ENCODE measurements at regions not wholly inside any gene's neighbourhood (a gene's known extent, or its start where the extent isn't known, plus 50 kb on each side); places are given as distances from the start of the nearest gene placed in this dataset.

DNA sequence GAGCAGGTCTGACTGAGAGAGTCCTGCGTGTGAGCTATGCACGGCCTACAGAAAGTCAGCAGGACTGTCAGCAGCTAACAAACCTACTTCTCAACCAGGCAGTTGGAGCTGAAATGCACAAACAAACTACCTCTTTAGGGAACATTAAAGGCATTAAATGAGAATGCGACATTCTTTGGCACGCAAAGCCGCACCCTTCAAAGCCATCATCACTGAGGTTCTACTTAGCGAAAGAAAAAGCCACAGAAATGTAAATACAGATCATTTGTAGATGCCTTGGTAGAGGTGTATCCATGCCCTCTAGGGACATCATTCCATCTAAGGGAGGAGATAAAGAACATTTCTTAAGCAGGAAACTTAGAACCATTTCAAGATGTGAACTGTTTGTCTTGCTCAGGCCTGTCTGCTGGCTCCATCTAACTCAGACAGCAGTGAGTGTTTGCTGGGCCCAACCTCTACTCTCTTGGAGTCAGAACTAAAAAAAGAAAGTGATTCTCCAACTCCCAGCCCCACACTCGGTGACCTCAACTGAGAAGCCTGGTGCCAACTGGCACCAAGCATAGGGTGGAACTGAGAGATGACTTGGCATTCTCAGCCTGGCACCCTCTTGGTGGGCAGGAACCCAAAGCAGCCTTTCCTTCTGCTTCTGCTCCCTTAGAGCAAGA is 63.5 kb upstream of the MBIP start:
- Histone ChIP-seq H3K4me1 (no peaks in the 10 kb centered on the region), H3K4me3 (no peak overlapping the region), H3K27me3 (no peaks in the 10 kb centered on the region), H3K36me3 (no peaks in the 10 kb centered on the region), H3K27ac (no peak overlapping the region), H3K9me3 (no peaks in the 10 kb centered on the region)
- ATAC-seq (peak in 2 of 4 donors; percentile 33 to 61), DNase-seq (peak in 1 of 3 donors; percentile 47)
- intact Hi-C loops (cut with DNase I) = no loop called here
- no peak for TF ChIP-seq POLR2A (IDR thresholded peaks at IDR 0.05)
- TF ChIP-seq, protein P1, sequence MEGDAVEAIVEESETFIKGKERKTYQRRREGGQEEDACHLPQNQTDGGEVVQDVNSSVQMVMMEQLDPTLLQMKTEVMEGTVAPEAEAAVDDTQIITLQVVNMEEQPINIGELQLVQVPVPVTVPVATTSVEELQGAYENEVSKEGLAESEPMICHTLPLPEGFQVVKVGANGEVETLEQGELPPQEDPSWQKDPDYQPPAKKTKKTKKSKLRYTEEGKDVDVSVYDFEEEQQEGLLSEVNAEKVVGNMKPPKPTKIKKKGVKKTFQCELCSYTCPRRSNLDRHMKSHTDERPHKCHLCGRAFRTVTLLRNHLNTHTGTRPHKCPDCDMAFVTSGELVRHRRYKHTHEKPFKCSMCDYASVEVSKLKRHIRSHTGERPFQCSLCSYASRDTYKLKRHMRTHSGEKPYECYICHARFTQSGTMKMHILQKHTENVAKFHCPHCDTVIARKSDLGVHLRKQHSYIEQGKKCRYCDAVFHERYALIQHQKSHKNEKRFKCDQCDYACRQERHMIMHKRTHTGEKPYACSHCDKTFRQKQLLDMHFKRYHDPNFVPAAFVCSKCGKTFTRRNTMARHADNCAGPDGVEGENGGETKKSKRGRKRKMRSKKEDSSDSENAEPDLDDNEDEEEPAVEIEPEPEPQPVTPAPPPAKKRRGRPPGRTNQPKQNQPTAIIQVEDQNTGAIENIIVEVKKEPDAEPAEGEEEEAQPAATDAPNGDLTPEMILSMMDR (IDR thresholded peaks at IDR 0.05) = no peak
- 100% methylated on average over 1 of the region's 7 CpGs for WGBS (ENCODE audit: insufficient coverage, low coverage, low lambda C conversion rate, missing lambda C conversion rate)

DNA sequence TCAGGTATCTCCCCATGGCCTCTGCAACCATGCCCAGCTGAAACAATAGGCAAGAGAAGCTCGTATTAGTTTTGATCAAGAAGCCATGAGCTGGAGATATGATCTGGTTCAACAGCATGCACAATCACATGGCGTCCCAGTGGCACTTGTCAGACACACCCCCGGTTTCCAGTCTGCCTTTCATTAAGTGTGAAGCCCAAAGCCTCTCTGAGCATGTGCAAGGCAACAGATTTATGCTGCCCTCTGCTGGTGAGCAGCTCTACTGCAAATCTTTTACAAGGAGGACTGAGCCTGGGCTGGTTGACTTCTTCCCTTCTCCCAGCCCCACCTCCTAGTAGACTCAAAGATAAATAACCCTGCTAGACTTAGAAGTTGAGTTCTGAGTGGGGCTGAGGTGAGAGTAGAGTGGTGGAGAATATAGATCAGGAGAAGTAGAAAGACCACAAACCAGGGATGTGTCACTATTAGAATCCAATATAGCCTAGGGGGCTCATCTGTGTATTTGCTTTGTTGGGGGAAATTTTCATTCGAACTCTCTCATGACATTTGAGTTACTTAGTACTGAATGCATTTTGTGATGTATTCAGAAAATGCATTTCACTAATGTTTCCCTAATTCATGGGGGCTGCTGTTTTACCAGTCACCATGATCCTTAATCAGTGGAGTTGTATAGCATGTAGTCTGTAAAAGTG is 53.7 kb upstream of the MBIP start:
- ATAC-seq (peak; percentile 99 to 100 (median 99)), DNase-seq (peak; percentile 56 to 78 (median 66))
- TF ChIP-seq POLR2A (IDR thresholded peaks at IDR 0.05) = no peak
- TF ChIP-seq, protein P1 (IDR thresholded peaks at IDR 0.05) = peak; percentile 78 to 89 (median 86)
- H3K27ac ChIP-seq = no peak overlapping the region
- H3K36me3 ChIP-seq = no peaks in the 10 kb centered on the region
- H3K27me3 ChIP-seq = no peaks in the 10 kb centered on the region
- intact Hi-C loops (cut with DNase I) = no loop called here
- H3K4me3 ChIP-seq = no peak overlapping the region
- no peaks in the 10 kb centered on the region for H3K9me3 ChIP-seq
- H3K4me1 ChIP-seq = no peaks in the 10 kb centered on the region
- WGBS (ENCODE audit: insufficient coverage, low coverage, low lambda C conversion rate, missing lambda C conversion rate) = 19% methylated on average over 4 of the region's 4 CpGs

Small RNA genes in the stretch of these regions (small RNA-seq; reads per million reads assigned to genes)
- 0 reads per million in 2 experiments for gene RNU7-93P
